ENCODE measurements at regions not wholly inside any gene's neighbourhood (a gene's known extent, or its start where the extent isn't known, plus 50 kb on each side); places are given as distances from the start of the nearest gene placed in this dataset.

DNA sequence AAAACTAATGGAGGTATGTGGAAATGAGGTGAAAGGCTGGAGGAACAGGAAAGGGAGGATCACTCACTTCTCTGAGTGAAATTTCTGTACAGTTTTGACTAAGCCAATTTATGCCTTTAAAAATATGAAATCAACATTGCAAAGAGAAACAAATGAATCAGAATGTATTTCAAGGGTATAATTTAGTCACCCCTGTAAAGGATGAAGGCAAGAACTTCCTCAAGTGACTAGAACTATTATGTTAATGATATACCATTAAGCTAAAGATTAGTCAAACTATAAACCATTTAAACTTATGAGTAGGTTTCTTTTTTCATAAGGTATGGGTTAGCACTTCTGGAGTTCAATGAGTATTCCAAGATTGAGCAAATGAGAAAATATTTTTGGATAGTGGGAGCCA is 184.5 kb upstream of the CHORDC1 start:
- H2AFZ ChIP-seq (ENCODE audit: low read length, unreplicated experiment), result no peak overlapping the region
- no peaks in the 10 kb centered on the region for H3K27me3 ChIP-seq (ENCODE audit: insufficient read depth, low read length)
- H3K4me3 ChIP-seq (ENCODE audit: low read depth, low read length), result no peak overlapping the region
- no peaks in the 10 kb centered on the region for H3K79me2 ChIP-seq (ENCODE audit: control insufficient read depth, insufficient read depth, low read length, unreplicated experiment)
- H3K4me1 ChIP-seq (ENCODE audit: control insufficient read depth, insufficient read depth, low read length, unreplicated experiment), result no peaks in the 10 kb centered on the region
- H3K36me3 ChIP-seq (ENCODE audit: insufficient read depth, low read length), result no peaks in the 10 kb centered on the region
- H3K27ac ChIP-seq (ENCODE audit: low read depth, low read length), result no peak overlapping the region

DNA sequence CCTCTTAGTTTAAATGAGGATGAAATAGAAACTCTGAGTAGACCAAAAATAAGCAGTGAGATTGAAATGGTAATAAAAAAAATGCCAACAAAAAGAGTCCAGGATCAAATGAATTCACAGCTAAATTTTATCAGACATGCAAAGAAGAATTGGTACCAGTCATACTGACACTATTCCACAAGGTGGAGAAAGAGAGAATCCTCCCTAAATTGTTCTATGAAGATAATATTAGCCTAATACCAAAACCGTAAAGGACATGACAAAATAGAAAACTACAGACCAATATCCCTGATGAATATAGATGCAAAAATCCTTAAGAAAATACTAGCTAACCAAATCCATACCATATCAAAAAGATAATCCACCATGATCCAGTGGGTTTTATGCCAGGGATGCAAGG is 169.8 kb upstream of the CHORDC1 start:
- no peaks in the 10 kb centered on the region for H3K27me3 ChIP-seq (ENCODE audit: insufficient read depth, low read length)
- no peaks in the 10 kb centered on the region for H3K79me2 ChIP-seq (ENCODE audit: control insufficient read depth, insufficient read depth, low read length, unreplicated experiment)
- no peak overlapping the region for H2AFZ ChIP-seq (ENCODE audit: low read length, unreplicated experiment)

DNA sequence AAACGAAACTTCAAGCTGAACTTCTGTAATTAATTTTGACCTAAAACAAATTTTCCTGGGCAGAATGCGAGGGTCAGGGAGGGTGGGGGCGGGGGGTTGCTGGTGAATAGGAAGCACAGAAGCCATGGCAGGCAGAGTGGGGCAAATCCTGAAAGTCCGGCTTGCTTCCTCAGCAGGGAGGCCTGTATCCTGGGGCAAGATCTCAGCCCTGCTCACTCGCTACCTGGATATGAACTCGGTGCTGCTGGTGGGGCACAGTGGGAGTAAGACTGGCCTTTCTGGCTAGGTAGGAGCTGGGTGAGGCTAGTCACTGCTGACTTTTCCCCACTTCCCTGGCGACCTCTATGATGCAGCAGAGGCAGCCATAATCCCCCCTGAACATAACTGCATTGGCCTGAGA is 168.9 kb upstream of the CHORDC1 start:
- Histone ChIP-seq H3K79me2 (ENCODE audit: control insufficient read depth, insufficient read depth, low read length, unreplicated experiment) (no peaks in the 10 kb centered on the region), H3K27me3 (ENCODE audit: insufficient read depth, low read length) (no peaks in the 10 kb centered on the region), H3K4me3 (ENCODE audit: low read depth, low read length) (no peak overlapping the region), H3K4me1 (ENCODE audit: control insufficient read depth, insufficient read depth, low read length, unreplicated experiment) (no peaks in the 10 kb centered on the region), H2AFZ (ENCODE audit: low read length, unreplicated experiment) (no peak overlapping the region), H3K27ac (ENCODE audit: low read depth, low read length) (no peak overlapping the region), H3K36me3 (ENCODE audit: insufficient read depth, low read length) (no peaks in the 10 kb centered on the region)

More for the DNA sequence above, 169.8 kb upstream of the CHORDC1 start:
- Histone ChIP-seq H3K4me1 (ENCODE audit: control insufficient read depth, insufficient read depth, low read length, unreplicated experiment) (no peaks in the 10 kb centered on the region), H3K27ac (ENCODE audit: low read depth, low read length) (no peak overlapping the region), H3K4me3 (ENCODE audit: low read depth, low read length) (no peak overlapping the region), H3K36me3 (ENCODE audit: insufficient read depth, low read length) (no peaks in the 10 kb centered on the region)

DNA sequence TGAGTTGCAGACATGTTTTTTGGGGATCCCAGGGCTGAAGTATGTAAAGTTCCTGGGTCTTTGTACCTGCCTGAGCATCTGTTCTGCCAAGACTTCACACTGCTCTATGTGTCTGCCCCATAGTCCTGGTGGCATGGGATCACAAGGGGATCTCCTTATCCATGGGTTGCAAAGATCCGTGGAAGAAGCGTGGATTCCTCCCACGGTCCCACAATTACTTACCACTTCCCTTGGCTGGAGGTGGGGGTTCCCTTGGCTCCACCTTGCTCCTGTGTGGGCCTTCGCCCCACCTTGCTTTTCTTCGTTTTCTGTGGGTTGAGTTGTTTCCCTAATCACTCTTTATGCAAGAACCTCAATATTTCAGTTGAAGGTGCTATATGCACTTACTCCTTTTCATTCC is 157.4 kb upstream of the CHORDC1 start:
- Histone ChIP-seq H3K36me3 (ENCODE audit: insufficient read depth, low read length) (no peaks in the 10 kb centered on the region), H3K27ac (ENCODE audit: low read depth, low read length) (no peak overlapping the region), H3K27me3 (ENCODE audit: insufficient read depth, low read length) (no peaks in the 10 kb centered on the region), H3K4me1 (ENCODE audit: control insufficient read depth, insufficient read depth, low read length, unreplicated experiment) (no peaks in the 10 kb centered on the region), H3K4me3 (ENCODE audit: low read depth, low read length) (no peak overlapping the region), H2AFZ (ENCODE audit: low read length, unreplicated experiment) (no peak overlapping the region), H3K79me2 (ENCODE audit: control insufficient read depth, insufficient read depth, low read length, unreplicated experiment) (no peaks in the 10 kb centered on the region)

DNA sequence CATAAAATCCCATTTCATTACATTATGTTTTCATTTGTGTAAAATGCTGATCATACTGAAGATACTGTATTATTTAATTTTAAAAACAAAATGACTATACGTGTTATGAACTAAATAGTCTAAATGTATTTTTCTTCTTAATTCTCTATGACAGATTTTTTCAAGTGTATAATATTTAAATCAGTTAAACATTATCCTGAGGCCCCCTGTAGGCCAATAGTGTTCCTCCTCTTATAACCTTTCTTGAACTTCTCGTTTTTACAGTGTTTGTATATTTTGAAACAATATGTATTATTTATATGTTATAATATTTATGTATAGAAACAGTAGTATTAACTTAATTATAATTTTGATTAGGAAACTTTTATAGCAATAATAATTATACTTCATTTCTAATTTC is 151.1 kb upstream of the CHORDC1 start:
- no peaks in the 10 kb centered on the region for H3K27me3 ChIP-seq (ENCODE audit: insufficient read depth, low read length)
- H3K4me1 ChIP-seq (ENCODE audit: control insufficient read depth, insufficient read depth, low read length, unreplicated experiment), result no peaks in the 10 kb centered on the region
- no peak overlapping the region for H3K4me3 ChIP-seq (ENCODE audit: low read depth, low read length)
- no peak overlapping the region for H2AFZ ChIP-seq (ENCODE audit: low read length, unreplicated experiment)
- H3K27ac ChIP-seq (ENCODE audit: low read depth, low read length), result no peak overlapping the region
- H3K79me2 ChIP-seq (ENCODE audit: control insufficient read depth, insufficient read depth, low read length, unreplicated experiment), result no peaks in the 10 kb centered on the region
- H3K36me3 ChIP-seq (ENCODE audit: insufficient read depth, low read length), result no peaks in the 10 kb centered on the region

DNA sequence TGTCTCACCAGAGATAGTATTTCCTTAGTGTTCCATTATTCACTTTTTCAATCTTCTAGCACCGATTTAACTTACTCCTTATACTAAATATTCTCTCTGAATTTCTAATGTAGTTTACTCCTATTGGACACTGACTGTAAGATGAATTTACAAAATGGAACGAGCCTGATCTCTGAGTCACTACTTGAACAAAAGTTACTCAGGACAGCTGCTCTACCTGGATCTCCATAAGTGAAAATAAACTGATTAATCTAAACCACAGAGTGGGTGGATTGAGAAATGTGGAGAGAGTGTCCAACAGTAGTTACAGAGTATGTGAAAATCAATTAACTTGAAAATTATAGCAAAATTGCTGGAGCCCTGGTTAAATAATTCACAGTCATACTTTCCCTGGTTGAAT is 141.7 kb upstream of the CHORDC1 start:
- H2AFZ ChIP-seq (ENCODE audit: low read length, unreplicated experiment), result no peak overlapping the region
- H3K4me3 ChIP-seq (ENCODE audit: low read depth, low read length), result no peak overlapping the region
- no peaks in the 10 kb centered on the region for H3K79me2 ChIP-seq (ENCODE audit: control insufficient read depth, insufficient read depth, low read length, unreplicated experiment)
- no peaks in the 10 kb centered on the region for H3K36me3 ChIP-seq (ENCODE audit: insufficient read depth, low read length)
- no peaks in the 10 kb centered on the region for H3K4me1 ChIP-seq (ENCODE audit: control insufficient read depth, insufficient read depth, low read length, unreplicated experiment)
- no peak overlapping the region for H3K27ac ChIP-seq (ENCODE audit: low read depth, low read length)
- H3K27me3 ChIP-seq (ENCODE audit: insufficient read depth, low read length), result no peaks in the 10 kb centered on the region

DNA sequence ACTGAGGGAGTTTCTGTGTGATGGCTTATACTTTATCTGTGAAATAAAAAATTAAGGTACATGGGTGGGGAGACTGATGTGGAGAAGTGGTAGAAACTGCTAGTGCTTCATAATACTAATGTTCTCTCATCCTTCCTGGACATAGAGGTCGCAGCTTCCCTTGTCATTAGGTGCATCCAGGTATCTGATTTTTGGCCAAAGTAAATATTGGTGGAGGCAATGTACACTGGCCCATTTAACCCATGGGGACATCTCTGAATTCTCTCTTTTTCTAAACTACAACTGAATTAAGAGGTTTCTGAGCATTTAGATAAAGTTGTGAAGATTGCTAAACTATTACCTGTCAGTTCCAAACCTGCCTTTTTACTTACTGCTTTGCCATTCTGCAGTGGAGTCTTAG is 140.9 kb upstream of the CHORDC1 start:
- H3K27ac ChIP-seq (ENCODE audit: low read depth, low read length), result no peak overlapping the region

DNA sequence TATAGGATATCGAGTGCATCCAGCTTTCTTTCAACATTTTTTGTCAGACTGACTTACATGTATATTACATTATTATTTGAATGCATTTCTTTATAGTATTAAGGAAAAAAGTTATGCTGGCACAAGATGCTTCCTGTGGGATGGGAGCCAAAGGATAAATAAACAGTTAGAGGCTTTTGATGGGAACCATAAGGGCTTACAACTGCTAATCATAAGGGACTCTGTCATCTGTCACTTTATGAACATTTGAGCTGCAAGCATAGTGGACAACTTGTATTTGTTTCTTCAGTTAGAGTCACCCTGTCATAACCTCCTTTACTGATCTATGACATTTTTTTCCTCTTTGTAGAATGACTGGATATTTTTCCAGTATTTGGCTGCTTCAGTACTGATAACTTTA is 132.4 kb upstream of the CHORDC1 start:
- H3K4me1 ChIP-seq (ENCODE audit: control insufficient read depth, insufficient read depth, low read length, unreplicated experiment), result no peaks in the 10 kb centered on the region
- H3K36me3 ChIP-seq (ENCODE audit: insufficient read depth, low read length), result no peaks in the 10 kb centered on the region
- no peak overlapping the region for H2AFZ ChIP-seq (ENCODE audit: low read length, unreplicated experiment)

More for the DNA sequence above, 140.9 kb upstream of the CHORDC1 start:
- Histone ChIP-seq H3K36me3 (ENCODE audit: insufficient read depth, low read length) (no peaks in the 10 kb centered on the region), H3K4me3 (ENCODE audit: low read depth, low read length) (no peak overlapping the region), H2AFZ (ENCODE audit: low read length, unreplicated experiment) (no peak overlapping the region), H3K27me3 (ENCODE audit: insufficient read depth, low read length) (no peaks in the 10 kb centered on the region), H3K79me2 (ENCODE audit: control insufficient read depth, insufficient read depth, low read length, unreplicated experiment) (no peaks in the 10 kb centered on the region), H3K4me1 (ENCODE audit: control insufficient read depth, insufficient read depth, low read length, unreplicated experiment) (no peaks in the 10 kb centered on the region)

DNA sequence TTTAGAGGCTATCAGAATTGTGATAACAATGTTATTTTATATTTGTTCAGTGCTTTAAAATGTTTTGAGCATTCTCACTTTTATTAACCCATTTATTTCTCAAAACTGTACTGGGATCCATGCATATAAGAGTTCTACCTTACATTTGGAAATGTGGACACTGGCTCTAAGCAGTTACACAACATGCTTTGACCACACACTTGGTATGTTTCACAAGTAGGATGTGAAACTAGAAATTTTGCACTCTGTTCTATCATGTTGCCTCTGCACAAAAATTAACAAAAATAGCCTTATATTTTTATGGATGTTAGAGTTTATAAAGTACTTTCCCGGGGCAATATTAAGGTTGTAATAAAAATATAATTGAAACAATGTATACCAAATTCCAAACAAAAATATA is 126.9 kb upstream of the CHORDC1 start:
- H2AFZ ChIP-seq (ENCODE audit: low read length, unreplicated experiment), result no peak overlapping the region
- no peaks in the 10 kb centered on the region for H3K36me3 ChIP-seq (ENCODE audit: insufficient read depth, low read length)
- no peak overlapping the region for H3K27ac ChIP-seq (ENCODE audit: low read depth, low read length)

More for the DNA sequence above, 132.4 kb upstream of the CHORDC1 start:
- Histone ChIP-seq H3K27ac (ENCODE audit: low read depth, low read length) (no peak overlapping the region), H3K4me3 (ENCODE audit: low read depth, low read length) (no peak overlapping the region), H3K27me3 (ENCODE audit: insufficient read depth, low read length) (no peaks in the 10 kb centered on the region), H3K79me2 (ENCODE audit: control insufficient read depth, insufficient read depth, low read length, unreplicated experiment) (no peaks in the 10 kb centered on the region)

DNA sequence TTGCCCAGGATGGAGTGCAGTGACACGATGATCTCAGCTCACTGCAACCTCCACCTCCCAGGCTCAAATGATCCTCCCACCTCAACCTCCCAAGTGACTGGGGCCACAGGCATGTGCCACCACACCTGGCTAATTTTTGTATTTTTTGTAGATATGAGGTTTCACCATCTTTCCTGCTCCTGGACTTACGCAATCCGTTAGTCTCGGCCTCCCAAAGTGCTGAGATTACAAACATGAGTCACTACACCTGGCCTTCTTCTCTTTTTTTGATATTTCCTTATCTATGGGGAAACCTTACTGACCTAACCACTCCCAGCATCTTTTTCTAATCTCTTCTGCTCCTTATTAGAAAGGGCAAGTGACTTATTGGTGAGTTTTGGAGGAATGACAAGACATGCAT is 121.7 kb upstream of the CHORDC1 start:
- Histone ChIP-seq H3K27me3 (ENCODE audit: insufficient read depth, low read length) (no peaks in the 10 kb centered on the region), H3K4me3 (ENCODE audit: low read depth, low read length) (no peak overlapping the region), H3K27ac (ENCODE audit: low read depth, low read length) (no peak overlapping the region), H3K4me1 (ENCODE audit: control insufficient read depth, insufficient read depth, low read length, unreplicated experiment) (no peaks in the 10 kb centered on the region), H2AFZ (ENCODE audit: low read length, unreplicated experiment) (no peak overlapping the region), H3K36me3 (ENCODE audit: insufficient read depth, low read length) (no peaks in the 10 kb centered on the region), H3K79me2 (ENCODE audit: control insufficient read depth, insufficient read depth, low read length, unreplicated experiment) (no peaks in the 10 kb centered on the region)

More for the DNA sequence above, 126.9 kb upstream of the CHORDC1 start:
- Histone ChIP-seq H3K79me2 (ENCODE audit: control insufficient read depth, insufficient read depth, low read length, unreplicated experiment) (no peaks in the 10 kb centered on the region), H3K27me3 (ENCODE audit: insufficient read depth, low read length) (no peaks in the 10 kb centered on the region), H3K4me3 (ENCODE audit: low read depth, low read length) (no peak overlapping the region), H3K4me1 (ENCODE audit: control insufficient read depth, insufficient read depth, low read length, unreplicated experiment) (no peaks in the 10 kb centered on the region)

DNA sequence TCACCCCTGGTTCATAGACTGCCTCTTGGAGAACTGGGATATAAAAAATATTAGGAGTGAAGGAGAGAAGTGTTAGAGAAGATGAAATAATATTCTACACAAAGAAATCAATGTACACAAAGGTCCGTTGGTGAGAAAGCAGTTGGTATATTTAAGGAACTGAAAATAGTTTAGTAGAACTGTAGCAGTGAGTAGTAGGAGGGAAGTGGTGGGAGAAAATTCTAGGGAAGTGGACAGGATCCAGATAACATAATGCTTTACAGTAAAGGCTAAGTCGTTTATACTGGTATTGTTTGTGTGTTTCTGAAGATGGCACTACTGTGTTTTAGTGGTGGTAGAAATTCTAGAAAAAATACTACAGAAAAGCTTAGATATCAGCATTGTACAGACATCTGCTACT is 120.8 kb upstream of the CHORDC1 start:
- no peaks in the 10 kb centered on the region for H3K27me3 ChIP-seq (ENCODE audit: insufficient read depth, low read length)
- H3K36me3 ChIP-seq (ENCODE audit: insufficient read depth, low read length), result no peaks in the 10 kb centered on the region
- H2AFZ ChIP-seq (ENCODE audit: low read length, unreplicated experiment), result no peak overlapping the region
- H3K4me3 ChIP-seq (ENCODE audit: low read depth, low read length), result no peak overlapping the region
- H3K27ac ChIP-seq (ENCODE audit: low read depth, low read length), result no peak overlapping the region
- no peaks in the 10 kb centered on the region for H3K4me1 ChIP-seq (ENCODE audit: control insufficient read depth, insufficient read depth, low read length, unreplicated experiment)
- H3K79me2 ChIP-seq (ENCODE audit: control insufficient read depth, insufficient read depth, low read length, unreplicated experiment), result no peaks in the 10 kb centered on the region

Measured in ACC112 (cell line).